DOHH2 (cell line): ENCODE measurements at regions not wholly inside any gene's neighbourhood (a gene's known extent, or its start where the extent isn't known, plus 50 kb on each side); places are given as distances from the start of the nearest gene placed in this dataset.

Source experiments
- EZH2phosphoT487 ChIP-seq: fragments of 200-600 bp; sonication (generic); IDR thresholded peaks from 2 replicates; pipeline ENCODE4 v1.6.1; 2017; ENCODE audit warnings: borderline replicate concordance, mild to moderate bottlenecking, antibody characterized with exemption, low read length, moderate library complexity, mixed read lengths
- TF ChIP-seq, protein P1 (sequence below): fragments of 200-600 bp; sonication (generic); IDR thresholded peaks from one replicate; pipeline ENCODE4 v1.5.1; 2014; ENCODE audit warnings: antibody characterized with exemption, mild to moderate bottlenecking, low read depth, low read length; ENCODE audit not compliant: poor library complexity, severe bottlenecking

DNA sequence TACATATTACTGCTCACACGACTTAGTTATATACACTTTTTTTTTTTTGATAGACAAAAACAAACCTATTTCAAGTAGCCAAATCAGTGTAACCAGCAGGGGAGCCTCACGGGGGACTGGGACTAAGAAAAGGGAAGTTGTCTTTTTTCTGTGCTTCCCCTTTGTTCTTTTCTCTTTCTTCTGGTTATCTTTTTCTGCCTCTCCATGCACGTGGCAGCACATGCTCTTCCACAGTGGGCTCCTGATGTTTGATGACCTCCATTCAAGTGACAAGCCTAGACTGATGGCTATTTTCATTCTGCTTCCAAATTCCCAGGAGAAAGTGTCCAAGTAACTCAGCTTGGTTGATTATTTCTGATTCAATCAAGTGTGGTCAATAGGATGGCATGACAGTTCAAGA, 98.2 kb upstream of the STK39 start:
- TF ChIP-seq, protein P1, sequence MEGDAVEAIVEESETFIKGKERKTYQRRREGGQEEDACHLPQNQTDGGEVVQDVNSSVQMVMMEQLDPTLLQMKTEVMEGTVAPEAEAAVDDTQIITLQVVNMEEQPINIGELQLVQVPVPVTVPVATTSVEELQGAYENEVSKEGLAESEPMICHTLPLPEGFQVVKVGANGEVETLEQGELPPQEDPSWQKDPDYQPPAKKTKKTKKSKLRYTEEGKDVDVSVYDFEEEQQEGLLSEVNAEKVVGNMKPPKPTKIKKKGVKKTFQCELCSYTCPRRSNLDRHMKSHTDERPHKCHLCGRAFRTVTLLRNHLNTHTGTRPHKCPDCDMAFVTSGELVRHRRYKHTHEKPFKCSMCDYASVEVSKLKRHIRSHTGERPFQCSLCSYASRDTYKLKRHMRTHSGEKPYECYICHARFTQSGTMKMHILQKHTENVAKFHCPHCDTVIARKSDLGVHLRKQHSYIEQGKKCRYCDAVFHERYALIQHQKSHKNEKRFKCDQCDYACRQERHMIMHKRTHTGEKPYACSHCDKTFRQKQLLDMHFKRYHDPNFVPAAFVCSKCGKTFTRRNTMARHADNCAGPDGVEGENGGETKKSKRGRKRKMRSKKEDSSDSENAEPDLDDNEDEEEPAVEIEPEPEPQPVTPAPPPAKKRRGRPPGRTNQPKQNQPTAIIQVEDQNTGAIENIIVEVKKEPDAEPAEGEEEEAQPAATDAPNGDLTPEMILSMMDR, result no peak
- no peak for TF ChIP-seq EZH2phosphoT487
